H9 (cell line): ENCODE measurements at regions not wholly inside any gene's neighbourhood (a gene's known extent, or its start where the extent isn't known, plus 50 kb on each side); places are given as distances from the start of the nearest gene placed in this dataset.

Source experiments
- DNase-seq: peaks from one replicate; pipeline ENCODE4 v3.0.0-alpha.2; 2017
- H2AFZ ChIP-seq: one replicate; pipeline ENCODE4 v1.6.1; 2013; ENCODE audit warnings: mild to moderate bottlenecking, low read length, control low read depth, moderate library complexity
- H2AK5ac ChIP-seq: 2 replicates; pipeline ENCODE4 v1.6.1; 2013; ENCODE audit warnings: low read length, control low read depth, mixed read lengths; ENCODE audit not compliant: insufficient read length
- H2BK120ac ChIP-seq: one replicate; pipeline ENCODE4 v1.6.1; 2013; ENCODE audit warnings: low read depth, mild to moderate bottlenecking, low read length, control low read depth, inconsistent platforms; ENCODE audit not compliant: poor library complexity, severe bottlenecking
- H2BK12ac ChIP-seq: 2 replicates; pipeline ENCODE4 v1.6.1; 2013; ENCODE audit warnings: low read length, control low read depth, mixed read lengths, low read depth; ENCODE audit not compliant: insufficient read length
- H2BK15ac ChIP-seq: 2 replicates; pipeline ENCODE4 v1.6.1; 2013; ENCODE audit warnings: low read depth, low read length, control low read depth
- H2BK20ac ChIP-seq: one replicate; pipeline ENCODE4 v1.6.1; 2013; ENCODE audit warnings: low read depth, mild to moderate bottlenecking, low read length, control low read depth, inconsistent platforms; ENCODE audit not compliant: poor library complexity, severe bottlenecking
- H2BK5ac ChIP-seq: 2 replicates; pipeline ENCODE4 v1.6.1; 2013; ENCODE audit warnings: low read length, control low read depth, mixed read lengths; ENCODE audit not compliant: insufficient read length
- H3K14ac ChIP-seq: 2 replicates; pipeline ENCODE4 v1.6.1; 2013; ENCODE audit warnings: low read length, control low read depth; ENCODE audit not compliant: insufficient read depth
- H3K18ac ChIP-seq: 2 replicates; pipeline ENCODE4 v1.6.1; 2013; ENCODE audit warnings: low read depth, mild to moderate bottlenecking, mixed read lengths, low read length, control low read depth; ENCODE audit not compliant: insufficient read length
- H3K23ac ChIP-seq: 2 replicates; pipeline ENCODE4 v1.6.1; 2013; ENCODE audit warnings: low read length, control low read depth, mixed read lengths, low read depth; ENCODE audit not compliant: insufficient read length
- H3K23me2 ChIP-seq: 2 replicates; pipeline ENCODE4 v1.6.1; 2013; ENCODE audit warnings: low read depth, mild to moderate bottlenecking, mixed read lengths, low read length, control low read depth; ENCODE audit not compliant: insufficient read length, poor library complexity, severe bottlenecking
- H3K27ac ChIP-seq: 2 replicates; pipeline ENCODE4 v1.5.1; 2013; ENCODE audit warnings: low read length, control low read depth, mixed read lengths, low read depth; ENCODE audit not compliant: insufficient read length
- H3K27me3 ChIP-seq: 2 replicates; pipeline ENCODE4 v1.6.1; 2013; ENCODE audit warnings: low read length, control low read depth, inconsistent platforms; ENCODE audit not compliant: insufficient read depth
- H3K4ac ChIP-seq: 2 replicates; pipeline ENCODE4 v1.6.1; 2013; ENCODE audit warnings: low read depth, mild to moderate bottlenecking, control low read depth, inconsistent platforms, low read length, moderate library complexity
- H3K4me1 ChIP-seq: 2 replicates; pipeline ENCODE4 v1.6.1; 2013; ENCODE audit warnings: low read length, control low read depth, inconsistent platforms; ENCODE audit not compliant: insufficient read depth
- H3K4me2 ChIP-seq: 2 replicates; pipeline ENCODE4 v1.6.1; 2013; ENCODE audit warnings: low read length, control low read depth, mixed read lengths; ENCODE audit not compliant: insufficient read length, insufficient read depth
- H3K56ac ChIP-seq: 2 replicates; pipeline ENCODE4 v1.6.1; 2013; ENCODE audit warnings: low read depth, mild to moderate bottlenecking, mixed read lengths, low read length, control low read depth; ENCODE audit not compliant: insufficient read length
- H3K79me1 ChIP-seq: 2 replicates; pipeline ENCODE4 v1.6.1; 2013; ENCODE audit warnings: low read depth, mild to moderate bottlenecking, moderate library complexity, low read length, control low read depth, inconsistent platforms; ENCODE audit not compliant: insufficient read depth, poor library complexity, severe bottlenecking
- H3K79me2 ChIP-seq: 2 replicates; pipeline ENCODE4 v1.6.1; 2013; ENCODE audit warnings: low read length, control low read depth, inconsistent platforms; ENCODE audit not compliant: insufficient read depth
- H3K9ac ChIP-seq: 2 replicates; pipeline ENCODE4 v1.6.1; 2013; ENCODE audit warnings: low read length, control low read depth, mixed read lengths; ENCODE audit not compliant: insufficient read length; ENCODE audit errors: extremely low read depth
- H3K9me3 ChIP-seq: one replicate; pipeline ENCODE4 v1.6.1; 2013; ENCODE audit warnings: low read depth, low read length, inconsistent platforms; ENCODE audit not compliant: control insufficient read depth
- H3T11ph ChIP-seq: one replicate; pipeline ENCODE4 v1.6.1; 2013; ENCODE audit warnings: mild to moderate bottlenecking, low read length, control low read depth, inconsistent platforms
- H4K20me1 ChIP-seq: one replicate; pipeline ENCODE4 v1.6.1; 2013; ENCODE audit not compliant: control insufficient read depth, insufficient read length, insufficient read depth
- H4K5ac ChIP-seq: 2 replicates; pipeline ENCODE4 v1.6.1; 2013; ENCODE audit warnings: low read depth, mild to moderate bottlenecking, mixed read lengths, low read length, control low read depth; ENCODE audit not compliant: insufficient read length
- H4K8ac ChIP-seq: replicated peaks from 2 replicates; pipeline ENCODE4 v1.6.1; 2013; ENCODE audit warnings: low read length, control low read depth, mixed read lengths, low read depth; ENCODE audit not compliant: insufficient read length
- H4K91ac ChIP-seq: 2 replicates; pipeline ENCODE4 v1.6.1; 2013; ENCODE audit warnings: low read depth, mild to moderate bottlenecking, moderate library complexity, mixed read lengths, low read length, control low read depth; ENCODE audit not compliant: insufficient read length
- H3K27ac Mint-ChIP-seq, 3 experiments: 2 replicates in 2 of 3; 3 replicates in 1 of 3; pipeline ENCODE4 v1.8.0; 2020 to 2021; ENCODE audit warnings: mixed read lengths in 3 of 3, mild to moderate bottlenecking in 1 of 3, moderate library complexity in 1 of 3
- H3K27me3 Mint-ChIP-seq: 2 replicates; pipeline ENCODE4 v1.8.0; 2021; ENCODE audit warnings: low read depth, mild to moderate bottlenecking, moderate library complexity, mixed read lengths
- H3K36me3 Mint-ChIP-seq, 3 experiments: 2 replicates in 2 of 3; 3 replicates in 1 of 3; pipeline ENCODE4 v1.8.0; 2020 to 2021; ENCODE audit warnings: low read depth in 3 of 3, mixed read lengths in 3 of 3; ENCODE audit not compliant: insufficient read depth in 1 of 3
- H3K4me1 Mint-ChIP-seq, 2 experiments: 2 replicates each; pipeline ENCODE4 v1.8.0; 2020; ENCODE audit warnings: mixed read lengths in 2 of 2
- H3K4me3 Mint-ChIP-seq, 2 experiments: 2 replicates in 1 of 2; 3 replicates in 1 of 2; pipeline ENCODE4 v1.8.0; 2020 to 2021; ENCODE audit warnings: mild to moderate bottlenecking in 2 of 2, mixed read lengths in 2 of 2, moderate library complexity in 1 of 2
- H3K9me3 Mint-ChIP-seq, 2 experiments: 2 replicates in 1 of 2; 3 replicates in 1 of 2; pipeline ENCODE4 v1.8.0; 2020; ENCODE audit warnings: mild to moderate bottlenecking in 2 of 2, mixed read lengths in 2 of 2, moderate library complexity in 1 of 2
- WGBS: extraction: QIAGEN DNeasy Blood & Tissue Kit; methylation state at CpG from one replicate; pipeline ENCODE4 v1.1.7; 2013; ENCODE audit warnings: missing lambda C conversion rate, low lambda C conversion rate, mixed read lengths; ENCODE audit not compliant: insufficient read length; ENCODE audit errors: extremely low coverage; 5-methylcytosine and 5-hydroxymethylcytosine counted together
- TF ChIP-seq, protein P1 (sequence below): fragments of 200-600 bp; sonication (generic); conservative IDR thresholded peaks from 3 replicates; pipeline ENCODE4 v1.8.0; 2021; ENCODE audit warnings: antibody characterized with exemption, mild to moderate bottlenecking

- H4K20me1 ChIP-seq: no peaks in the 10 kb centered on the region
- no peak overlapping the region for H3K14ac ChIP-seq
- no peak for DNase-seq
- TF ChIP-seq, protein P1, sequence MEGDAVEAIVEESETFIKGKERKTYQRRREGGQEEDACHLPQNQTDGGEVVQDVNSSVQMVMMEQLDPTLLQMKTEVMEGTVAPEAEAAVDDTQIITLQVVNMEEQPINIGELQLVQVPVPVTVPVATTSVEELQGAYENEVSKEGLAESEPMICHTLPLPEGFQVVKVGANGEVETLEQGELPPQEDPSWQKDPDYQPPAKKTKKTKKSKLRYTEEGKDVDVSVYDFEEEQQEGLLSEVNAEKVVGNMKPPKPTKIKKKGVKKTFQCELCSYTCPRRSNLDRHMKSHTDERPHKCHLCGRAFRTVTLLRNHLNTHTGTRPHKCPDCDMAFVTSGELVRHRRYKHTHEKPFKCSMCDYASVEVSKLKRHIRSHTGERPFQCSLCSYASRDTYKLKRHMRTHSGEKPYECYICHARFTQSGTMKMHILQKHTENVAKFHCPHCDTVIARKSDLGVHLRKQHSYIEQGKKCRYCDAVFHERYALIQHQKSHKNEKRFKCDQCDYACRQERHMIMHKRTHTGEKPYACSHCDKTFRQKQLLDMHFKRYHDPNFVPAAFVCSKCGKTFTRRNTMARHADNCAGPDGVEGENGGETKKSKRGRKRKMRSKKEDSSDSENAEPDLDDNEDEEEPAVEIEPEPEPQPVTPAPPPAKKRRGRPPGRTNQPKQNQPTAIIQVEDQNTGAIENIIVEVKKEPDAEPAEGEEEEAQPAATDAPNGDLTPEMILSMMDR: no peak
- H2AFZ ChIP-seq: no peak overlapping the region
- H4K5ac ChIP-seq: no peak overlapping the region
- H3K18ac ChIP-seq: no peak overlapping the region
- H3K27ac ChIP-seq: no peak overlapping the region
- H3K36me3 Mint-ChIP-seq: no peaks in the 10 kb centered on the region; a peak in 1 of 7 replicates
- H3K79me1 ChIP-seq: no peaks in the 10 kb centered on the region
- no peaks in the 10 kb centered on the region for H3K79me2 ChIP-seq
- H3K9me3 Mint-ChIP-seq: no peaks in the 10 kb centered on the region; a peak in 1 of 5 replicates
- H3K4me1 ChIP-seq: no peaks in the 10 kb centered on the region
- no peak overlapping the region for H2BK20ac ChIP-seq
- H3K23ac ChIP-seq: no peak overlapping the region
- no peak overlapping the region for H3K4ac ChIP-seq
- H3K27me3 Mint-ChIP-seq: no peaks in the 10 kb centered on the region; the same call in 1 of the 2 replicates
- H4K91ac ChIP-seq: no peak overlapping the region
- H3K4me1 Mint-ChIP-seq: no peaks in the 10 kb centered on the region
- no peaks in the 10 kb centered on the region for H3K9me3 ChIP-seq
- no peak overlapping the region for H2BK15ac ChIP-seq
- H2BK120ac ChIP-seq: no peak overlapping the region
- no peak overlapping the region for H3K4me3 Mint-ChIP-seq
- no peak overlapping the region for H3K4me2 ChIP-seq
- no peak overlapping the region for H3T11ph ChIP-seq
- no peak overlapping the region for H2BK5ac ChIP-seq
- H3K9ac ChIP-seq: no peak overlapping the region
- H3K56ac ChIP-seq: no peak overlapping the region
- no CpG with 5 or more reads among the region's 3 CpGs for WGBS
- H2BK12ac ChIP-seq: no peak overlapping the region
- no peak overlapping the region for H4K8ac ChIP-seq
- H2AK5ac ChIP-seq: no peak overlapping the region
- H3K27me3 ChIP-seq: no peaks in the 10 kb centered on the region
- H3K27ac Mint-ChIP-seq: no peak overlapping the region
- H3K23me2 ChIP-seq: no peaks in the 10 kb centered on the region
Observed at GRCh38 chr2:122145856-122146255, 390.4 kb downstream of the TSN start.
